IMR-90 (cell line): ENCODE measurements at regions not wholly inside any gene's neighbourhood (a gene's known extent, or its start where the extent isn't known, plus 50 kb on each side); places are given as distances from the start of the nearest gene placed in this dataset.

ENCODE experiments used
- ATAC-seq: fragments of 200-7000 bp; cut with Tn5 transposase; 2 replicates; pipeline ENCODE4 v1.9.1; 2020; ENCODE audit warnings: low read depth, mild to moderate bottlenecking, moderate library complexity
- BruUV-seq: library from RNA; stranded (reverse); fragments of 400-500 nt; replicated peaks from 2 replicates; lab custom pipeline; 2021; lab: Mats Ljungman, UMichigan
- CTCF ChIA-PET: fragments of 300-600 bp; formaldehyde crosslinking; extraction: SDS; loops from one replicate; lab custom pipeline; 2021; ENCODE audit warnings: antibody characterized with exemption; lab: Yijun Ruan, JAX
- POLR2A ChIA-PET: fragments of 300-600 bp; sonication (Branson Sonifier 250); formaldehyde crosslinking; loops from one replicate; lab custom pipeline; 2022; ENCODE audit warnings: antibody characterized with exemption; ENCODE audit not compliant: unreplicated experiment; lab: Charles Lee
- DNase-seq: peaks from one replicate; pipeline ENCODE4 v3.0.0; 2013
- H2AFZ ChIP-seq: replicated peaks from 2 replicates; pipeline ENCODE3; 2013; ENCODE audit warnings: low read length, mild to moderate bottlenecking; ENCODE audit not compliant: poor library complexity
- H2AK5ac ChIP-seq: 2 replicates; pipeline ENCODE4 v1.6.1; 2013; ENCODE audit warnings: low read depth, low read length, inconsistent platforms
- H2AK9ac ChIP-seq: replicated peaks from 2 replicates; pipeline ENCODE3; 2013; ENCODE audit warnings: mild to moderate bottlenecking, low read depth, low read length, moderate library complexity; ENCODE audit not compliant: poor library complexity
- H2BK120ac ChIP-seq: 2 replicates; pipeline ENCODE4 v1.6.1; 2013; ENCODE audit warnings: low read depth, low read length, inconsistent platforms
- H2BK15ac ChIP-seq: 3 replicates; pipeline ENCODE4 v1.6.1; 2013; ENCODE audit warnings: low read depth, low read length, inconsistent platforms
- H2BK20ac ChIP-seq: 2 replicates; pipeline ENCODE4 v1.6.1; 2013; ENCODE audit warnings: low read depth, mild to moderate bottlenecking, inconsistent platforms, low read length, moderate library complexity
- H2BK5ac ChIP-seq: 2 replicates; pipeline ENCODE4 v1.6.1; 2013; ENCODE audit warnings: mild to moderate bottlenecking, low read depth, low read length, inconsistent platforms; ENCODE audit not compliant: poor library complexity, severe bottlenecking
- H3K14ac ChIP-seq: replicated peaks from 2 replicates; pipeline ENCODE4 v1.6.1; 2013; ENCODE audit warnings: low read depth, low read length, inconsistent platforms
- H3K18ac ChIP-seq: 2 replicates; pipeline ENCODE4 v1.6.1; 2013; ENCODE audit warnings: low read depth, low read length, control low read depth
- H3K23ac ChIP-seq: 2 replicates; pipeline ENCODE4 v1.6.1; 2013; ENCODE audit warnings: low read depth, low read length, inconsistent platforms
- H3K27ac ChIP-seq: 2 replicates; pipeline ENCODE4 v1.5.1; 2013; ENCODE audit warnings: mild to moderate bottlenecking, control low read depth, low read length; ENCODE audit not compliant: insufficient read depth
- H3K27me3 ChIP-seq: 2 replicates; pipeline ENCODE4 v1.6.1; 2013; ENCODE audit warnings: low read length; ENCODE audit not compliant: control insufficient read depth, insufficient read depth
- H3K36me3 ChIP-seq: 2 replicates; pipeline ENCODE4 v1.6.1; 2013; ENCODE audit warnings: low read length, mixed read lengths; ENCODE audit not compliant: control insufficient read depth, insufficient read depth
- H3K4ac ChIP-seq: 2 replicates; pipeline ENCODE4 v1.6.1; 2013; ENCODE audit warnings: low read depth, low read length, inconsistent platforms
- H3K4me1 ChIP-seq: 2 replicates; pipeline ENCODE4 v1.6.1; 2013; ENCODE audit warnings: low read length, mixed read lengths; ENCODE audit not compliant: control insufficient read depth, insufficient read depth
- H3K4me2 ChIP-seq: 2 replicates; pipeline ENCODE4 v1.6.1; 2013; ENCODE audit warnings: low read depth, mild to moderate bottlenecking, control low read depth, low read length, moderate library complexity
- H3K4me3 ChIP-seq: 2 replicates; pipeline ENCODE4 v1.5.1; 2013; ENCODE audit warnings: low read depth, mild to moderate bottlenecking, control low read depth, low read length, moderate library complexity; ENCODE audit not compliant: insufficient read depth
- H3K56ac ChIP-seq: 2 replicates; pipeline ENCODE4 v1.6.1; 2013; ENCODE audit warnings: low read length, inconsistent platforms; ENCODE audit not compliant: insufficient read depth; ENCODE audit errors: extremely low read depth
- H3K79me1 ChIP-seq, 2 experiments: 2 replicates each; pipeline ENCODE4 v1.6.1; 2013; ENCODE audit warnings: low read length in 2 of 2, inconsistent platforms in 1 of 2, low read depth in 1 of 2
- H3K9ac ChIP-seq: 2 replicates; pipeline ENCODE4 v1.6.1; 2013; ENCODE audit warnings: low read depth, low read length, control low read depth
- H3K9me1 ChIP-seq: 2 replicates; pipeline ENCODE4 v1.6.1; 2013; ENCODE audit warnings: low read length, inconsistent platforms; ENCODE audit not compliant: insufficient read depth
- H3K9me3 ChIP-seq: 2 replicates; pipeline ENCODE4 v1.6.1; 2013; ENCODE audit warnings: low read length; ENCODE audit not compliant: control insufficient read depth, insufficient read depth
- H4K20me1 ChIP-seq: 2 replicates; pipeline ENCODE4 v1.6.1; 2013; ENCODE audit warnings: low read length, inconsistent platforms; ENCODE audit not compliant: insufficient read depth
- H4K5ac ChIP-seq: 2 replicates; pipeline ENCODE4 v1.6.1; 2013; ENCODE audit warnings: mild to moderate bottlenecking, low read depth, low read length, control low read depth
- H4K8ac ChIP-seq, 2 experiments: 2 replicates each; pipeline ENCODE4 v1.6.1; 2013; ENCODE audit warnings: low read depth in 2 of 2, low read length in 2 of 2, control low read depth in 1 of 2, inconsistent platforms in 1 of 2
- H4K91ac ChIP-seq: 2 replicates; pipeline ENCODE4 v1.6.1; 2013; ENCODE audit warnings: low read depth, low read length, inconsistent platforms; ENCODE audit not compliant: insufficient read depth
- BHLHE40 ChIP-seq: fragments of 150-350 bp; IDR thresholded peaks from 2 replicates; pipeline ENCODE4 v1.6.1; 2016; ENCODE audit warnings: mild to moderate bottlenecking, low read depth, low read length
- CEBPB ChIP-seq: IDR thresholded peaks from 2 replicates; pipeline ENCODE4 v1.6.1; 2012; ENCODE audit warnings: low read depth, low read length, improper control_type of control experiment
- CTCF ChIP-seq: conservative IDR thresholded peaks from 2 replicates; pipeline ENCODE4 v1.5.1; 2012; ENCODE audit warnings: mild to moderate bottlenecking, low read depth, low read length, improper control_type of control experiment
- FOS ChIP-seq: fragments of 150-350 bp; IDR thresholded peaks from 2 replicates; pipeline ENCODE4 v1.6.1; 2016; ENCODE audit warnings: low read depth, low read length
- MAZ ChIP-seq: IDR thresholded peaks from 2 replicates; pipeline ENCODE4 v1.6.1; 2012; ENCODE audit warnings: low read depth, mild to moderate bottlenecking, low read length, improper control_type of control experiment, moderate library complexity, borderline replicate concordance
- MXI1 ChIP-seq: IDR thresholded peaks from 2 replicates; pipeline ENCODE4 v1.6.1; 2012; ENCODE audit warnings: low read depth, mild to moderate bottlenecking, low read length, moderate library complexity, borderline replicate concordance
- NFE2L2 ChIP-seq: fragments of 150-350 bp; IDR thresholded peaks from 2 replicates; pipeline ENCODE4 v1.6.1; 2016; ENCODE audit warnings: low read depth, mild to moderate bottlenecking, low read length
- POLR2A ChIP-seq: IDR thresholded peaks from 2 replicates; pipeline ENCODE4 v1.6.1; 2012; ENCODE audit warnings: mild to moderate bottlenecking, low read depth, low read length
- RAD21 ChIP-seq: IDR thresholded peaks from 2 replicates; pipeline ENCODE4 v1.6.1; 2012; ENCODE audit warnings: low read length, improper control_type of control experiment
- RFX5 ChIP-seq: IDR thresholded peaks from 2 replicates; pipeline ENCODE4 v1.8.0; 2012; ENCODE audit warnings: low read depth, mild to moderate bottlenecking, low read length, moderate library complexity
- WGBS, 2 experiments: methylation state at CpG; one replicate each; pipeline versions ENCODE4 v1.1.5 to v1.1.7; 2013; ENCODE audit warnings: missing lambda C conversion rate in 2 of 2; ENCODE audit not compliant: insufficient read length in 1 of 2; ENCODE audit errors: extremely low coverage in 2 of 2; 5-methylcytosine and 5-hydroxymethylcytosine counted together
- dilution Hi-C: fragments of 300-500 bp; cut with HindIII; formaldehyde crosslinking; loops from one replicate; pipeline ENCODE4 v1.14.3; 2018; ENCODE audit warnings: low sequenced_read_pairs; ENCODE audit not compliant: unreplicated experiment
- in situ Hi-C: fragments of 300-500 bp; cut with MboI; formaldehyde crosslinking; loops from 3 replicates; pipeline ENCODE4 v1.14.3; 2019; ENCODE audit warnings: low sequenced_read_pairs, inconsistent platforms, mixed read lengths
- intact Hi-C: fragments of 100-400 bp; cut with micrococcal nuclease; formaldehyde crosslinking; loops from 2 replicates; pipeline ENCODE4 v1.10.0; 2022
- TF ChIP-seq, protein P1 (sequence below): fragments of 150-350 bp; IDR thresholded peaks from 2 replicates; pipeline ENCODE4 v1.6.1; 2016; ENCODE audit warnings: low read depth, mild to moderate bottlenecking, low read length, moderate library complexity, borderline replicate concordance
- TF ChIP-seq, protein P2 (sequence below): fragments of 150-350 bp; IDR thresholded peaks from 2 replicates; pipeline ENCODE4 v1.6.1; 2017; ENCODE audit warnings: mild to moderate bottlenecking, antibody characterized with exemption, low read length, low read depth

DNA sequence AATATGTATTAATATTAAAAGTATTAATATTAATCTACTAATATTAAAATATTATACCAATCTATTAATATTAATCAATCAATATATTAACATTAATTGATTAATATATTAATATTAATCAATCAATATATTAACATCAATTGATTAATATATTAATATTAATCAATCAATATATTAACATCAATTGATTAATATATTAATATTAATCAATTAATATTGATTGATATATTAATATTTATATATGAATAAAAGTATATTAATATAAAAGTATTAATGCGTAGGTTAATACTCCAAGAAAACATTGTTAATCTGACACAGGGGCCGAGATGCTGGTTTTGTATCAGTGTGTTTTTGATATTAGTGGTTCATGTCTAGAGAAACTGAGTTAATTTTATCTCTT, 1430.1 kb upstream of the SEL1L start:
- Histone ChIP-seq H2AFZ (no peak overlapping the region), H2BK15ac (no peak overlapping the region), H3K9me1 (no peaks in the 10 kb centered on the region), H3K14ac (no peak overlapping the region), H2BK120ac (no peak overlapping the region), H2AK5ac (no peak overlapping the region), H3K9ac (no peak overlapping the region), H3K79me1 (no peaks in the 10 kb centered on the region), H2BK20ac (no peak overlapping the region), H3K4me3 (no peak overlapping the region), H3K4me2 (no peak overlapping the region), H3K4me1 (no peaks in the 10 kb centered on the region), H3K18ac (no peak overlapping the region), H4K20me1 (no peaks in the 10 kb centered on the region), H3K23ac (no peak overlapping the region), H4K91ac (no peak overlapping the region), H3K56ac (no peak overlapping the region), H2AK9ac (no peak overlapping the region), H3K27me3 (no peaks in the 10 kb centered on the region), H4K8ac (no peak overlapping the region), H3K9me3 (no peaks in the 10 kb centered on the region), H3K4ac (no peak overlapping the region), H3K36me3 (no peaks in the 10 kb centered on the region), H2BK5ac (no peak overlapping the region), H4K5ac (no peak overlapping the region), H3K27ac (no peak overlapping the region)
- in situ Hi-C loops (no loop called here), intact Hi-C loops (no loop called here), dilution Hi-C loops (no loop called here)
- TF ChIP-seq BHLHE40 (no peak), POLR2A (no peak), MXI1 (no peak), MAZ (no peak), RFX5 (no peak), FOS (no peak), NFE2L2 (no peak), CTCF (no peak), CEBPB (no peak), RAD21 (no peak)
- TF ChIP-seq, protein P1, sequence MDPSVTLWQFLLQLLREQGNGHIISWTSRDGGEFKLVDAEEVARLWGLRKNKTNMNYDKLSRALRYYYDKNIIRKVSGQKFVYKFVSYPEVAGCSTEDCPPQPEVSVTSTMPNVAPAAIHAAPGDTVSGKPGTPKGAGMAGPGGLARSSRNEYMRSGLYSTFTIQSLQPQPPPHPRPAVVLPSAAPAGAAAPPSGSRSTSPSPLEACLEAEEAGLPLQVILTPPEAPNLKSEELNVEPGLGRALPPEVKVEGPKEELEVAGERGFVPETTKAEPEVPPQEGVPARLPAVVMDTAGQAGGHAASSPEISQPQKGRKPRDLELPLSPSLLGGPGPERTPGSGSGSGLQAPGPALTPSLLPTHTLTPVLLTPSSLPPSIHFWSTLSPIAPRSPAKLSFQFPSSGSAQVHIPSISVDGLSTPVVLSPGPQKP, result no peak
- TF ChIP-seq, protein P2, sequence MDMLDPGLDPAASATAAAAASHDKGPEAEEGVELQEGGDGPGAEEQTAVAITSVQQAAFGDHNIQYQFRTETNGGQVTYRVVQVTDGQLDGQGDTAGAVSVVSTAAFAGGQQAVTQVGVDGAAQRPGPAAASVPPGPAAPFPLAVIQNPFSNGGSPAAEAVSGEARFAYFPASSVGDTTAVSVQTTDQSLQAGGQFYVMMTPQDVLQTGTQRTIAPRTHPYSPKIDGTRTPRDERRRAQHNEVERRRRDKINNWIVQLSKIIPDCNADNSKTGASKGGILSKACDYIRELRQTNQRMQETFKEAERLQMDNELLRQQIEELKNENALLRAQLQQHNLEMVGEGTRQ, result no peak
- DNase-seq (no peak), ATAC-seq (no peak)
- POLR2A ChIA-PET, result no interaction called here
- CTCF ChIA-PET, result no interaction called here
- WGBS, 2 experiments, result no CpG with 5 or more reads among the region's 2 CpGs
- no TSS peak for BruUV-seq
